WERI-Rb-1 (cell line): ENCODE measurements at regions not wholly inside any gene's neighbourhood (a gene's known extent, or its start where the extent isn't known, plus 50 kb on each side); places are given as distances from the start of the nearest gene placed in this dataset.

Source experiments
- DNase-seq: peaks from one replicate; pipeline ENCODE4 v3.0.0-alpha.2; 2020
- H3K27ac ChIP-seq: fragments of 250-450 bp; sonication (Bioruptor Pico); 2 replicates; pipeline ENCODE4 v1.5.1; 2020; ENCODE audit warnings: mild to moderate bottlenecking, moderate library complexity
- H3K27me3 ChIP-seq: fragments of 250-450 bp; sonication (Bioruptor Pico); 2 replicates; pipeline ENCODE4 v1.5.1; 2021; ENCODE audit warnings: mild to moderate bottlenecking, low read depth, moderate library complexity; ENCODE audit not compliant: insufficient read depth, severe bottlenecking
- H3K36me3 ChIP-seq: fragments of 250-450 bp; sonication (Bioruptor Pico); 2 replicates; pipeline ENCODE4 v1.5.1; 2020; ENCODE audit warnings: mild to moderate bottlenecking, moderate library complexity
- H3K4me3 ChIP-seq: 2 replicates; pipeline ENCODE4 v1.5.1; 2011; ENCODE audit warnings: low read depth, mild to moderate bottlenecking, control low read depth, low read length
- H3K9me3 ChIP-seq: fragments of 250-450 bp; sonication (Bioruptor Pico); 2 replicates; pipeline ENCODE4 v1.5.1; 2021; ENCODE audit warnings: mild to moderate bottlenecking, moderate library complexity; ENCODE audit not compliant: severe bottlenecking
- CTCF ChIP-seq: IDR thresholded peaks from 2 replicates; pipeline ENCODE4 v1.5.1; 2011; ENCODE audit warnings: low read depth, mild to moderate bottlenecking, control low read depth, inconsistent platforms, low read length

DNA sequence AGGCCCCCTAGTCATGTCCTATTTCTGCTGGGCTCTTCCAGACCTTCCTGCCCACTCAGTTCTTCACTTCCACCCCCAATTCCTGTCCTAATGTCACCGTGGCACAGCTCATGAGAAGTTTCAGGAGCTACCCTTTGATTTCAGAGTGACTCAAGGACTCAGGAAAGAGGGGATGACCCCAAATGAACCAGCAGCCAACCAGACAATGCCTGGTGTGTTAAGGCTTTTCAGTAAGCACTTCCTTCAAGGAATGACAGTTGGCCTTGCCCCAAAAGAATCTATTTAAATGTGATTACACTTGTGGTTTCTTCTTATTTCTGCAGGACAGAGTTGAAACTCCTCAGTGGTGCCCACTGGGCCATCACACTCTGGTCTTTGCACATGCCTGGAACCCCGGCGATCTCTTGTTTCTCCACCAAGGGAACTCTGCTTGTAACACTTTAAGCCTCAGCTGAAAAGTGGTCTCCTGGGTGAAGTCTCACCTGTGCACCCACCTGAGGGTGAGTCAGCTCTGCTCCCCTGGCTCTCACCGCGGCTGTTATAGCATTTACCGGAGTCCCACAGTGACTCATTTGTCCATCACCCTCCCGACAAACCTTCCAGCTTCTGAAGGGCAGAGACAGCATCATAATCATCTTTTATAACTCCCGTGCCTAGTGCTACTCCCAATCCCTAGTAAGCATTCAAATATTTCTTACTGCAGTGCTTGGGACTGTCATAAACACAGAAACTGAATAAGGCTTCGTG is 123.0 kb upstream of the SVIL start:
- no peak for DNase-seq
- H3K27ac ChIP-seq = no peak overlapping the region
- no peak for TF ChIP-seq CTCF

GRCh38 chr10:29756451-29756850 is 121.7 kb upstream of the SVIL start:
- TF ChIP-seq CTCF = no peak
- Histone ChIP-seq H3K27ac (no peak overlapping the region), H3K27me3 (no peaks in the 10 kb centered on the region), H3K4me3 (no peak overlapping the region), H3K36me3 (no peaks in the 10 kb centered on the region), H3K9me3 (no peaks in the 10 kb centered on the region)
- no peak for DNase-seq

More for the DNA sequence above, 123.0 kb upstream of the SVIL start:
- no peaks in the 10 kb centered on the region for H3K9me3 ChIP-seq
- H3K4me3 ChIP-seq = no peak overlapping the region
- H3K36me3 ChIP-seq = no peaks in the 10 kb centered on the region
- H3K27me3 ChIP-seq = no peaks in the 10 kb centered on the region

DNA sequence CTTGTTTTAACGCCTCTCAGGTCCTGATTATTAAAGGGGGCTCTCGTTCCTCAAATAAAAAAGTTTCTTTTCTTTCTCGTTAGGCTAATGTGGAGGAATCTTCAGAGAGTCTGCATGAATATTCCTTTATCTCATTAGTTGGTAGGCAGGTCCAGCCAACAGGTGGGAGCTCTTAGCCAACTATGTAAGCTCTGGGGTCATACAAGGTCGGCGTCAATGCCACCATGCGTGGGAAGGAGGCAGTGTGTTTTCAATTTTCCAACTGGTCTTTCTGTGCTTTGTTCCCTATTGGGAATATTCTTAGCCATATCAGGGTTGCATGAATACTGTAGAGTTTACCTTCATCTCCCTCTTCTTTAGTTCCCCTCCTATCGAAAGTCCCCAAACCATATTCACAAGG is 118.5 kb upstream of the SVIL start:
- no peaks in the 10 kb centered on the region for H3K36me3 ChIP-seq
- no peaks in the 10 kb centered on the region for H3K27me3 ChIP-seq
- no peak overlapping the region for H3K4me3 ChIP-seq
- H3K27ac ChIP-seq = no peak overlapping the region
- no peak for TF ChIP-seq CTCF
- no peaks in the 10 kb centered on the region for H3K9me3 ChIP-seq
- DNase-seq = no peak

- H3K4me3 ChIP-seq = no peak overlapping the region
- H3K9me3 ChIP-seq = no peaks in the 10 kb centered on the region
- no peaks in the 10 kb centered on the region for H3K27me3 ChIP-seq
- TF ChIP-seq CTCF = no peak
- no peaks in the 10 kb centered on the region for H3K36me3 ChIP-seq
- DNase-seq = no peak
- no peak overlapping the region for H3K27ac ChIP-seq
Measured at GRCh38 chr10:29751684-29752083, 116.9 kb upstream of the SVIL start.

GRCh38 chr10:29751240-29751639 is 116.5 kb upstream of the SVIL start:
- Histone ChIP-seq H3K27ac (no peak overlapping the region), H3K27me3 (no peaks in the 10 kb centered on the region), H3K9me3 (no peaks in the 10 kb centered on the region), H3K4me3 (no peak overlapping the region), H3K36me3 (no peaks in the 10 kb centered on the region)
- no peak for DNase-seq
- TF ChIP-seq CTCF = no peak

DNA sequence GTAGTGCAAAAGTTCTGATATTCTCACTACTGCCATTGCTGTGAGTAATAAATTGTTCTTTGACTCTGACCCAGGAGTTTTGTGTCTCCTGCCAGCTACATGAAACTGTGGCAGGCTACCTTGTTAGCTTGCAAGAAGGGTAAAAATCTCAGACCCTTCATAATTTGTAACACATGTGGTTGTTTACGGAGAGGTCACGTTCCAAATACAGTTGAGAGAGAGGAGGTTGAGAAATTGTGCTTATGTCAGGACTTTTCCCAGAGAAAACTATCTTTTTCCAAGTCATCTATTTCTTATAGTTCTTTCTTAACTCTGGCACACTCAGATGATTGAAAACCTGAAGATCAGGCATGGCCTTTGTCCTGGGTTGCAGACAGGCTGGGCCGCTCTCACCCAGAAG is 114.4 kb upstream of the SVIL start:
- no peak for DNase-seq

More for the DNA sequence above, 114.4 kb upstream of the SVIL start:
- Histone ChIP-seq H3K36me3 (no peaks in the 10 kb centered on the region), H3K27me3 (no peaks in the 10 kb centered on the region), H3K4me3 (no peak overlapping the region), H3K9me3 (no peaks in the 10 kb centered on the region), H3K27ac (no peak overlapping the region)
- TF ChIP-seq CTCF = no peak
